Globus pallidus (tissue), 1 donor: ENCODE measurements at regions not wholly inside any gene's neighbourhood (a gene's known extent, or its start where the extent isn't known, plus 50 kb on each side); places are given as distances from the start of the nearest gene placed in this dataset.

Source experiments
- DNase-seq: peaks from one replicate; pipeline ENCODE4 v3.0.0-alpha.2; 2015; ENCODE audit warnings: low spot score

DNA sequence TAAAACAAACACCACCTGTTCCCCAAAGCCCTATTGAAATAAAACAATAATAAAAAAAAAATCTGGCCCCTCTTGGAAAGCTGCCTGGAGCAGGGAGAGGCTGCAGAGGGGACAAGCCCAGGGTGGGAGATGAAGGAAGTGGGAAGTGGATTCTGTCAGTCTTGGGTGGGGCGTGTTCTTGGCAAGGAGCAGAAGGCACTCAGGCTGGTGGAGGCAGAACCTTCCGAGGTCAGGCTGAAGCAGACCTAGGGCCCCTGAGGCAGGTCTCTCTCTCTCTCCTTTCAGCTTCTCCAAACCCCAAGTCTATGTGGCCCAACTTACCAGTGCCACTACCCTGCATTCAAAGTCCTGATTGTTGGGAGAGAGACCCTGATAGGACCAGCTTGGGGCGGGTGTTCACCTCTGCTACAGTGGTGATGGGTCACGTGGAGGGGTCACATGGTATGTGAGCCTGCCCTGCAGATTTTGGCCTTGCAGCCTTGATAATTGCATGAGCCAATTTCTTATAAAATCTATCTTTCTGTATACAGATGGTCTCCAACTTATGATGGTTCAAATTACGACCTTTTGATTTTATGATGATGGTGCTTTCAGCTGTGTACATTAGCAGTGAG is 145.4 kb upstream of the C1orf174 start:
- no peak for DNase-seq

DNA sequence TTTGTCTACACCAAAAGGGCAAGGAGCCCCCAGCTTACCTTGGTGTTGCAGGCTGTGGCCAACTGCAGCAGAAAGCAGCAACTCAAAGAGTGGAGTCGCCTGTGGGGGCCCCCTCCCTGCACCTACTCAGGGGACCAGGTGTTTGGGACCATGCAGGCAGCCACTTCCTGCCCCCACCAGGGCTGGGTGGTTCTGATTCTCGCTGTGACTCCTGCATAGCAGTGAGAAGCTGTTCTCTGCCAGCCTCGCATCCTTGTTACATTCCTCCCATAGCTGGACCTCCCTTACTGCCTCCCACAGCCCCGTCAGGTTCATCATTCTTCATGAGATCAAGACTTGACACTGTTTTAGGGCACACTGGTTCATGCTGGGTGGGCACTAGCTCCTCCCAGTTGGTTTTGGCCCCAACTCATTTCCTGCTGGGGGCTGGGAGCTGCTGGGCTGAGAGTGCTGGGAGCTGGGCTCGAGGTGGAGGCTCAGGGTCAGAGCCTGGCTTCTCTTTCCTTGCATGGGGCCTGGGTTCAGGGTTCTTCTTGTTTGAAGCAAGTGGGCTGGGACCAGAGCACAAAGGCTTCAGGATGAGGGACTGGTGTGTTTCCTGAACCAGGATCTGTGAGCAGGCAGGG is 146.9 kb upstream of the C1orf174 start:
- no peak for DNase-seq

DNA sequence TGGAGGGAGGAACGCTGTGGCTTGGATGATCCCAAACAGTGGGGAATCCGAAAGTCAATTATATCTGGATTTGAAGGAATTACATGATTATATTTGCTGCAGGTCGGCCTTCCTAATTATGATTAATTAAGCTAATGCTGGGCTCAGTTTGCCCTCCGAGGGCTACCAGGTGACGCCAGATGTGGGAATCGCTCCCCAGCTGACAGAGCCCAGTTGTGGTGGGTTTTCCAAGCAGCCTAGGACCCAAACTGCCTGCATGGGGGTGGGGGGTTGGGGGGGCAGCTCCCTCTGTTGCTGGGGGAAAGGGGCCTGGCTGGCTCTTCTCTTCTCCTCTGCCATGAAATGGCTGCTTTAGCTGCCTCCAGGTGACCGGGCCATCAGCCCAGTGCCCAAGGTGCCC is 147.6 kb upstream of the C1orf174 start:
- no peak for DNase-seq

DNA sequence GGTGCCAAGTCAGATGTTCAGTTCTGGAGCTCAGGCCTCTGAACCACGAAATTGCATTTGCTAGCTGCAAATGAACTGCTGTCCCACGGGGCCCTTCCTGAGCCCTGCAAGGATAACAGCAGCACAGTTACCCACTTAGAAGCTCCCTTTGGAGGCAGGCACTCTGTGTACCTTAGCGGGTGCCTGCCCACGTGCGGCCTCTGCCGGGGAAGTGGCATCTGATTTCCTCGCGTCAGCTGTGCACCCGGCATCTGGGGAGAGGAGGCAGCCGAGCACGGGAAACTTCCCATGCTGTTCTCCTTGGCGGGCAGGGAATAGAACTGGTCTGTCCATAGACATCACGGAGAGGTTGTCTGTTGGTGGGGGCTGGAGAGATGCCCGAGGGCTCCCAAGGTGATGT is 148.0 kb upstream of the C1orf174 start:
- DNase-seq, result no peak

DNA sequence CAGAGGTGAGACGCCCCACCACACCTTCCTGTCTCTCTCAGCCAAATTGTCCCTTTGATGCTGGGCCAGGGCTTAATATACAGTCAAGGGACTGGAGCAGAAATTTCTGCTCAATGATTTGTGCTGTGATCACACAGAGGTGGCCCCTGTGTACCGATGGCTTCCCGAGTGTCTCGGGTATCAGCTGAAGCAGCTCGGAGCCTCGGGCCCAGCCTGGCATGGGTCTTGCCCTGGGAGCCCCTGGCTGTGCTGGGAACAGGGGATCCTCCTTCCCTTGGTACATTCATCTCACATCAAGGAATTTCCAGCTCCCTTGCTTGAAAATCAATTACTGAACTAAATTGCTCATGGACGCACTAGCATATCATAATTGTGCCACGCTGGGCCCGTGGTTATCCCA is 148.8 kb upstream of the C1orf174 start:
- DNase-seq, result no peak

DNA sequence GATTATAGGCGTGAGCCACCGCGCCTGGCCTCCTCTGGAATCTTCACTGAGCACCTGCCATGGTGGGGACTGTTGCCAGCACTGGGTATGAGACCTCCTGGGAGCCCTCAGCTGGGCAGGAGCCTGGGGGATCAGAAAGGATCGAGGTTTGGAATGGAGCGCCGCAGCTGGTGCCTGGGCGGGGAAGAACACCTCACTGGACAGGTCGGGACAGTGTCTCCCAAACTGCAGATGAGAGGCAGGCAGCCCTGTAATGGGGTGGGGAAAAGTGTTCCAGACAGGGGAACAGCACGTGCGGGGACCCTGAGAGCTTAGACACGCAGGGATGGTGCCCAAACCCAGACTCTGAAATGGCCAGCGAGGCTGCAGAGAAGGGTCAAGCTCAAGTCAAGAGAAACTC is 150.9 kb upstream of the C1orf174 start:
- no peak for DNase-seq

DNA sequence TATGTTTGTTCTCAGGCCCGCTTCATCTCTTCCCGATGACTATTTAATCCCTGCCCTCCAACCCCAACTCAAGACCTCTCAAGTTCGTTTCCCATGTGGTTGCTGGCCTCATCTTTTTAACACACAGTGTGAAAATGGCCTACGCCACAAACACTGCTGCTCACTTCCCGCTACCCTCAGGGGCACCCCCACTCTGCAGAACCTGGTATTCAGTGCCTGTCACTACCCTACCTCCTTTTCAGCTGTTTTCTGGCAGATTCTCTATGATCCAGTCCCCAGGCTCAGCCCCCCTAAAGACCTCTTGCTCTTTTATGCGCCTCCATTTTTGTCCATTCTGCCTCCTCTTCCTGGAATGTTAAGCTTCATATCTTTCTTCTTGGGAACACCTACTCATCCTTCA is 152.6 kb upstream of the C1orf174 start:
- no peak for DNase-seq

DNA sequence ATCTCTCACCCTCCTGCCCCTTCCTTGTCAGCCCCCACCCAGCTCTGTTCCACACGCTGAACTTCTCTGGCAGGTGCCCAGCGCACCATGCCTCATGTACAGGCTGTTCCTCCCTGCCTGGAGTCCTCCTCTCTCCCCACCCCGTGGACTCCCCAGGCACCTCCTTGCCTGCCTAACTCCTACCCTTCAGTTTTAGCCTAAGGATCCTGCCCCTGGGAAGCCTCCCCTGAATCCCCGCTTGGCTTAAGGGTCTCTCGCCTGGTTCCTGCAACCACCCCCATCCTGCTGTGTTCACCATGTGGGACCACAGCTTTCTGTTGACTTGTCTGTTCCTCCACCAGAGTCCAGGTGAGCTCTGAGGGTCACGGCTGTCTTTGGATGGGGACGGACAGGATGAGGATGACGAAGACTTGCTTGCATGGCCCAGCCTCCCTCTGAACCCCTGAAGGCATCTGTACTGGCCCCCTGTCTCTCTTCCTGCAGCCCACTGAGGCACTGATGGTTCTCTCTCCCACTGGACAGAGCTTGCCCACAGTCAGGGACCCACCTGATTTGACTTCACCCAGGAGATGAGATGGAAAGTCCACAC is 153.2 kb upstream of the C1orf174 start:
- no peak for DNase-seq

DNA sequence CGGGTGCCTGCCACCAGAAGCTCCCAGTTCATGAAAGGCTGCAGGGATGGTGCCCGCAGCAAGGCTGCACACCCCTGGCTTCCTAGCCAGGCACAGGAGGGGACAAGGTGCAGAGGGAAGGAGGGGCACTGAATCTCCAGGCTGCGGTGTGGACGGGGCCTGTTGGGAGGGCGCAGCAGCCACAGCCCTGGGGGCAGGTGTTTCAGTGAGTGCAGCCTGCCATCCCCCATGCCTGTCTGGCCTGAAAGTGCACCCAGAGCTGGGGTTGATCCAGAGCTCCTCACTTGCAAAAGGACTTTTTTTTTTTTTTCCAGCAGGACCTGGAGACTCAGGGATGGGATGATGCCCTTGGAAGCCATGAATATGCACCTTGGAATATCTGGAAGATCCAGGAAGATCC is 153.7 kb upstream of the C1orf174 start:
- no peak for DNase-seq

DNA sequence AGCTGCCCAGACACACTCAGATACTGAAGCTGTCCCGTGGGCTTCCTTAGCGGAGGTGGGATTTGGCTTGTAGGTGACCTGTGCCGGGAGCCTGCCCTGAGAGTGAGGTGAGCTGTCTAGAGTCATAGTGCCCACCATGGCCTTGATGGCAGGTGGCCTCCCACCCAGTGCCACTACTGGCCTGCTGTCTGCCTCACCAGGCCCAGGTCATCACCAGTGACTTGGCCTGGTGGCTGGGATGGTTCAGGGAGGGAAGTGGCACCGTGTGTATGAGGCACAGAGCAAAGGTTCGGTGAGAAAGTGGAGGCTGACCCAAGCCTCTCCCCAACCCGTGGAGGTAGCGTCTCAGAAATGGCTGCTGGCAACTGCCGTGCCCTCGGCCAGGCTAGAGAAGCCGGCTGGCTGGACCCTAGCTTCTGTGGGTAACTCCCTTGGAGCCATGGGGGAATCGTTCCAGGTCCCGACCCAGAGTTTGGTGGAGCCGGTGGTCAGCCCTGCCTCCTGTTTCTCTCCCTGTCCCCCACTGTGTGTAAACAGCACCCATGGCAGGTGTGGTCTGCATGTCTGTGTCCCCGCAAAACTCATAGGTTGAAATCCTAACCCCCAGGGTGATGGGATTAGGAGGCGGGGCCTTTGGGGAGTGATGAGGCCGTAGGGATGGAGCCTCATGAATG is 155.4 kb upstream of the C1orf174 start:
- no peak for DNase-seq

DNA sequence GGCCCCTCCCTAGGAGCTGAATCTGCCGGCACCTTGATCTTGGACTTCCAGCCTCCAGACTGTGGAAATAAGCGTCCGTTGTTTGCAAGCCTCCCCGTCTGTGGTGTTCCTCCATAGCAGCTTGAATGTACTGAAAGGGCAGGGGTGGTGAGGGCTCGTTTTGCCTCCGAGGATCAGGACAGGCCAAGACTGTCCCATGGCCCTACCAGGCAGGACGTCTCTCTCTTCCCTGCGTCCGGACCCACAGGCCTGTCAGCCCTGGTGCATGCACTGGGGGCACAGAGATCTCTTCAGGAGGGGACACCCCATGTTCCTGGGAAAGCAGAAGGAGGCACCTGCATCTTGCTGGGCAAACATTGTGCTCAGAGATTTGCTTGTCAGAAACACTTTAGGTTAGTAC is 156.3 kb upstream of the C1orf174 start:
- no peak for DNase-seq

DNA sequence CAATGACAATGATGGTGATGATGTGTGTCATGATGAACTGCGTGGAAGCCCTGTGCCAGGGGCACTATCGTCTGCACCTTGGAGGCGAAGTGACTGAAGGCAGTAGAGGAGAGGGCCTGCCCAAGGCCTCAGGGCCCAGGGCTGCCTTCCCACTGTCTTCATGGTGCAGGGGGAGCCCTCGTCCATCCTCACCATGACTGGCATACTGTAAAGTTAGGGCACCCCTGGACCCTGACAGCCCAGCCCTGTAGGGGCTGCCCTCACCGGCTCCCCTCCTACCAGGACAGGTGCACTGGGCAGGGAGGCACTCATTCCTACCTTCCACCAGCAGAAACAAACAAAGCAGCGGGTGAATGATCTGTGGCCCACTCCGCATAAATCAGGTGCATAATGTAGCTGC is 156.9 kb upstream of the C1orf174 start:
- no peak for DNase-seq

DNA sequence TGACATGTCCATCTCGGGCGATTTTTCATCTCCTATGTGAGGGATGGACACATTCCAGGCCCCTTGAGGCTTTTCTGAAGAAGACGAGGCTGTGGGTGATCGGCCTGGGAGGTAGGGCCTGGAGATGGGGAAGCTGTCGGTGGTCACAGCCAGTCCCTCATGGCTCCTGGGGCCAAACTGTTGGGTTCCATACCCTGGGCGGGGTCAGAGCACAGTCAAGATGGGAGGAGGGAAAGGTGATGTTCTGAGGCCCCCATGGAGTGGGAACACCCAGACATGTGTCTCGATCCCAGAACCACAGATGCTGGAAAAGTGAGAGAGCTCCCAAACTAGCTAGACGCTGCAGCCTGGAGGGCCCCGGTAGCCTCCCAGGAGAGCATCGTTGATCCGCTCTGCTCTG is 157.5 kb upstream of the C1orf174 start:
- no peak for DNase-seq

DNA sequence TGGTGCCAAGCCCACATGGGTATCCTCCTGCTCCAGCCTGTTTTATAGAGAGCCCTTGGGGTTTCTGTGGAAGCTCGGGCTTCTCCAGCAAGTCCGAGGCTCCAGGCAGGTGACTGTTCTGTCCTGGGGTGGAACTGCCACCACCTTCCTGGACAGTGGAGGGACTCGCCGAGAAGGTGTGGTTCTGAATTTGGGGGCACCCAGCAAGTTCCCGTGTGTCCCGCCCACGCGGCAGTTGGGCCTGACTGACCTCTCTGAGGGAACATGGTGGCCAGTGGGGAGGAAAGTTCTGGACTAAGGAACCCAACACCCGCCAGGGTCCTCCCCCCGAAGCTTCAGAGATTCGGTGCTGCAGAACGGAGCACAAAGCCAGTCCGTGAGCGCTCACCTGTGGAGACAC is 158.1 kb upstream of the C1orf174 start:
- DNase-seq, result no peak

DNA sequence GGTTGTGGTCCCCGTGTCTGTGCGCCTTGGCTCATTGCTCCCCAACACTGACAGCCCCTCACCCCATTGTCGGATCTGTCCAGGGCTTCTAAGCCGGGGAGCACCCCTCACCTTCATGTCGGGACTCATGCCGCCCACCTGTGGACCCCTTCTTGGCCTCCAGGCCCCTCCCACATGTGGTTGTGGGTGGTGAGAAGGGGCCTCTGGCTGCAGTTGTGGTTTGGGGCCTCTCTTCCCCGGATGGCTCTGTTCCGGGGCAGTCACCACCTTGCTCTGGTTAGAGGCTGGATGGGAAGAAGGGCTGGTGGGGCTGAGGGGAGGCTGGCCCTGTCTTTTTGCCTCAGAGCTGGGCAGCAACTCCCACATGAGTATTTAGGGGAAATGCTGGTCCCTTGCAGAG is 158.6 kb upstream of the C1orf174 start:
- DNase-seq, result no peak

DNA sequence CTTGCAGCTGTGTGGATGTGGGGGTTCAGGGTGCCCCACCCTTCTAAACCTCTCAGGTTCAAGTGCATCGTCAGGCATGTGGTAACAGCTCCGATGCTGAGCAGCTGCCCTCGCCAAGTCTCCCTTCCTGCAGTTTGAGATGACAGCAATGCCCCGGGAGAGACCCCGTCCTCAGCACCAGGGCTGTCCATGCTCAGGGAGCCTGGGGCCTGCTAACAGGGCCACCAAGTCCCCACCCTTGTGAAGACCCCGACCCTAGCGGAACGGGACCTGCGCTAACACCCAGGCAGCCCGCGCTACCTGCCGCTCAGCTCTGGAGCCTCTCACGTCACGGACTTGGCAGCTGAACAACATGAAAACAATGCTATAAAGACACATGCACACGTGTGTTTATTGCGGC is 159.2 kb upstream of the C1orf174 start:
- DNase-seq, result no peak

DNA sequence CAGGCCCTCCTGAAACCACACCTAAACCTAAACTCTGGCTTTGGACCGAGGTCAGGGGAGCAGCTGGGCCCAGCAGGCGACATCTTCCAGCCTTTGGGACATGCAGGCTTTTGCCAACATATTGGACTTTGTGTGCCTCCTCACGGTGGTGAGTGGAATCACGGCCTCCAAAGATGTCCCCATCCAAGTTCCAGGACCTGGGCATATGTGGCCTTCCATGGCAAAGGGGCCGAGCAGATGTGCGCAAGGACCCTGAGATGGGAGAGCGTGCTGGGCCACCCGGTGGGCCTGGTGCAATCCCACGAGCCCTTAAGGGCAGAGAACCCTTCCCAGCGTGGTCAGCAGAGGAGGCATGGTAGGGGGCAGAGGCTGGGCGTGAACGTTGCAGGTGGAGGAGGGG is 160.8 kb upstream of the C1orf174 start:
- no peak for DNase-seq

DNA sequence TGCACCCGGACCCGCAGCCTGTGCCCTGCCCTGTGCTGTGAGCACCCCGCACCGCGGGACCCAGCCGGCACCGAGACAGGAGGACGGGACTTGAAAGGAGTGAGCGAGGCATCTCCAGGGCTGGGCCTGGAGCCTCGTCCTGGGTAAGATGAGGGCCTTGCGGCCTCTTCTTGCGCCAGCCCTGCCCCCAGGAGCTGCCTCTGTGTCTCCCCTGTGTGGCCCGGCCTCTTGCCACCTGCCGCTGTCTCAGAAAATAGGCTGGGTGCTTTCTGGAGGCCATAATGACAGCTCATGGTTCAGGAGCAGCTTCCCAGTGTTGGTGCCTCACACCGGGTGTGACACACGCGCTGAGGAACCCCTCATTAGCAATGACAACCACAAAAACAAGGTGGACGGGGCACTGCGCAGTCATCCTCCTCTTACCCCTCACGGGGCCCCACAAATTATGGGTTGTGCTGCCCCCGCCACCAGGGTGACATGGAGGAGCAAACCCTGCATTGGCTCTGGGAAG is 161.5 kb upstream of the C1orf174 start:
- DNase-seq, result no peak

DNA sequence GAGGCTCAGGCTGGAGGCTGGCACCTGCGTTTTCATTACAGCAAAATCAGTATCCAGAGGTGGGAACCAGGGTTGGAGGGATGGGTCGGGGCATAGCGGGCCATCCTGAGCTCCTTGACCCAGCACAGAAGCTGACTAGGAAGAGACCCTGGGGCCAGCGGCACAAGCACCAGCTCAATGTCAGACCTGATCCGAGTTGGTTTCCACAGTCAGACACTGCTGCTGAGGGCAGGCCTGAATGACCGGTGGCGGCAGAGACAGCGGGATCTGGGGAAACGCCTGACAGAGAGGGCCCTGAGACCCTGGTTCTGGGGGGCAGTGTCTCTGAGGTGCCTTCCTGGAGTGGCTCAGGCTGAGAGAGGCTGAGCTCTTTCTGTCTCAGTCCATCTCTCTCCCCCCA is 162.0 kb upstream of the C1orf174 start:
- DNase-seq, result no peak

DNA sequence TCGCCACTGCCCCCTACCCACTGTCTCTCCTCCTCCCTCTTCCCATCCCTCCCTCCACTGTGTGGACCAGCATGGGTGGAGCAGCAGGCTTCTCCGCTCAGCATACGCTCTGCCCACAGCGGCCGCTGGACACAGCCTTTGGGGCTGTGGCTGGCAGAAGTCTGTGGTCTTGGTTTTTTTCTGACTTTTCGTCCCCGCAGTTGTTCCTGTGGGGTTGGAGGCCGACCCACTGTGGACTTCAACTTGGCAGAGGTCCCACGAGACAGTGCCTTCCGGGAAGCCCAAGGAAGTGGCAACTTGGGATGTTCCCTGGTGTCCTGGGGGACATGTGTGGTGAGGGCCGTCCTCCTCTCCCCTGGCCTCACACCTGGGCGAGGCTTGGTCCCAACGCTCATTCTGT is 162.5 kb upstream of the C1orf174 start:
- DNase-seq, result no peak

DNA sequence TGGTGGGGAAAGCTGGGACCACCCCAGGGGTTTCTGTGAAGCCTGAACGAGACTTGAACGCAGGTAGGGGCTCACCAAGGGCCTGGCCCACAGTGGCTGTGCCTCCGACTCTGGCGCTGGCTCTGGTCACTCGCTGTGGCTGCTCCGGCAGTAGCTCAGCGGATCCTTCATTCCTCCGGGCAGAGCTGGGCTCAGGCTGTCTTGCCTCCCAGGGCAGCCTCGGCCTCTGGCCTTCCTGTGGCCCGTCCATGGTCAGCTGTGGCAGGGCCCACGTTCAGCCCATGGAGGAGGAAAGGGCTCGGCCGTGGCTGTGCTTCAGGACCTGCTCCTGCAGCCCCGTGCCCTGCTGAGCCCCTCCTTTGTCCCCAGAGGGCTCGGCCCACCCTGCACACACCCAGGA is 162.9 kb upstream of the C1orf174 start:
- no peak for DNase-seq

DNA sequence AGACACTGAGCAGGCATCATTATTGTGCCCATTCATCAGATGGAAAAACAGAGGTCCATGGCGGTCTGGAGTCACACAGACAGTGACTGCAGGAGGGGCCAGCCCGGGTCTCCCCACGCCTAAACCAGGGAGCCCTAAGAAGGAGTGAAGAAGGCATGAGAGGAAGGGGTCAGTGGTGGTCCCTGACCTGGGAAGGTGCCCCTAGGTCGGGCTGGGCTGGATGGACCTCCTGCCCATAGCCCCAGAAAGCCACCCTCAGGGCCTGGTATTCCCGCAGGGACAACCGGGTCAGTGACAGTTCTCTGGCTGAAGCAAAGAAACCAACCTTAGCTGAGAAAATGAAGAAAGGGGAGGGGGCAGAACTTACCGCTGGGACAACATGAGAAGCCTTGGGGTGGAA is 163.4 kb upstream of the C1orf174 start:
- DNase-seq, result no peak

DNA sequence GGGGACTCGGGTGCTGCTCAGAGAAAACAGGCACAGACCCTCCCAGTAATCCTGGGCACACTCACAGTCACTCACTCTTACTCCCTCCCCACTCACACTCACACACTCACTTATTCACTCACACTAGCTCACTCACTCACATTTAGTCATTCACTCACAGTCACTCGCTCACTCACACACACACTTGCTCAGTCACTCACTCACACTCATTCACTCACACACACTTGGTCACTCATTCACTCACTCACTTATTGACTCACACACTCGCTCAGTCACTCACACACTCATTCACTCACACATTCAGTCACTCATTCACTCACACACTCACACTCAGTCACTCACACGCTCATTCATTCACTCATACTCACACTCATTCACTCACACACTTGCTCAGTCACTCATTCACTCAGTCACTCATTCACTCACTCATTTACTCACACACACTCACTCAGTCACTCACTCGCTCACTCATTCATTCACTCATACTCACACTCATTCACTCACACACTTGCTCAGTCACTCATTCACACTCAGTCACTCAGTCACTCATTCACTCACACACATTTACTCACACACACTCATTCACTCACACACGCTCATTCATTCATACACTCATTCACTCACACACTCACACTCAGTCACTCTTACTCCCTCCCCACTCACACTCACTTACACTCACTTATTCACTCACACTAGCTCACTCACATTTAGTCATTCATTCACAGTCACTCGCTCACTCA is 164.2 kb upstream of the C1orf174 start:
- DNase-seq, result no peak
